K562 (cell line): ENCODE measurements at regions not wholly inside any gene's neighbourhood (a gene's known extent, or its start where the extent isn't known, plus 50 kb on each side); places are given as distances from the start of the nearest gene placed in this dataset.

Experiments
- ARNT ChIP-seq, 2 experiments: fragments of 450-650 bp; IDR thresholded peaks; 2 replicates each; pipeline ENCODE4 v1.6.1; 2016; ENCODE audit warnings: mild to moderate bottlenecking in 1 of 2
- BRD4 ChIP-seq: fragments of 200-600 bp; sonication (generic); IDR thresholded peaks from 2 replicates; pipeline ENCODE4 v1.6.1; 2017; ENCODE audit warnings: inconsistent platforms
- CBX3 ChIP-seq, 2 experiments: IDR thresholded peaks; 1 replicate in 1 of 2; 2 replicates in 1 of 2; pipeline ENCODE4 v1.6.1; 2012; ENCODE audit warnings: inconsistent platforms in 2 of 2, low read length in 2 of 2, borderline replicate concordance in 1 of 2, control low read depth in 1 of 2
- CTBP1 ChIP-seq: fragments of 450-650 bp; IDR thresholded peaks from 2 replicates; pipeline ENCODE4 v1.6.1; 2016; ENCODE audit warnings: borderline replicate concordance
- EHMT2 ChIP-seq: fragments of 450-650 bp; IDR thresholded peaks from 2 replicates; pipeline ENCODE4 v1.6.1; 2018; ENCODE audit warnings: antibody characterized with exemption
- ETV1 ChIP-seq: fragments of 450-650 bp; conservative IDR thresholded peaks from 2 replicates; pipeline ENCODE4 v1.6.1; 2016; ENCODE audit warnings: missing genetic modification characterization, control low read depth, low read depth, missing compliant biosample characterization
- HNRNPH1 ChIP-seq: fragments of 200-400 bp; formaldehyde crosslinking; optimal IDR thresholded peaks from 2 replicates; pipeline ENCODE3; 2017; ENCODE audit warnings: low read depth, mild to moderate bottlenecking, low read length, moderate library complexity
- HNRNPL ChIP-seq: fragments of 200-400 bp; formaldehyde crosslinking; IDR thresholded peaks from 2 replicates; pipeline ENCODE4 v1.6.1; 2017; ENCODE audit warnings: low read depth, mild to moderate bottlenecking, low read length
- MAX ChIP-seq: sonication (generic); formaldehyde crosslinking; IDR thresholded peaks from 2 replicates; pipeline ENCODE4 v1.9.0; 2022; ENCODE audit warnings: mild to moderate bottlenecking, missing genetic modification reagents
- PHF21A ChIP-seq: fragments of 450-650 bp; IDR thresholded peaks from 2 replicates; pipeline ENCODE4 v1.6.1; 2017; ENCODE audit warnings: low read depth, borderline replicate concordance
- POLR3A ChIP-seq: IDR thresholded peaks from 2 replicates; pipeline ENCODE4 v1.6.1; 2011; ENCODE audit warnings: borderline replicate concordance, mild to moderate bottlenecking, moderate library complexity; ENCODE audit not compliant: insufficient read length, insufficient read depth; ENCODE audit errors: extremely low read depth
- RCOR1 ChIP-seq, 2 experiments: IDR thresholded peaks; 2 replicates each; pipeline ENCODE4 v1.6.1; 2012; ENCODE audit warnings: low read depth in 2 of 2, low read length in 2 of 2, borderline replicate concordance in 1 of 2, improper control_type of control experiment in 1 of 2
- SP2 ChIP-seq: IDR thresholded peaks from 2 replicates; pipeline ENCODE4 v1.6.1; 2011; ENCODE audit warnings: mild to moderate bottlenecking, low read depth, low read length, moderate library complexity; ENCODE audit not compliant: poor library complexity, severe bottlenecking; ENCODE audit errors: extremely low read depth
- ZFP36 ChIP-seq: fragments of 150-350 bp; IDR thresholded peaks from 2 replicates; pipeline ENCODE4 v1.6.1; 2018; ENCODE audit warnings: low read length, low read depth; ENCODE audit not compliant: partially characterized antibody
- ZNF316 ChIP-seq: fragments of 450-650 bp; IDR thresholded peaks from 2 replicates; pipeline ENCODE4 v1.6.1; 2016
- ZNF398 ChIP-seq: fragments of 250-450 bp; sonication (Bioruptor Pico); IDR thresholded peaks from 2 replicates; pipeline ENCODE4 v1.8.0; 2021; ENCODE audit warnings: moderate library complexity, mild to moderate bottlenecking, inconsistent platforms
- ZNF75A ChIP-seq: fragments of 450-650 bp; formaldehyde crosslinking; IDR thresholded peaks from 2 replicates; pipeline ENCODE4 v1.4.0; 2020; ENCODE audit warnings: mild to moderate bottlenecking
- ZZZ3 ChIP-seq: fragments of 450-650 bp; IDR thresholded peaks from 2 replicates; pipeline ENCODE4 v1.6.1; 2016; ENCODE audit warnings: antibody characterized with exemption, mild to moderate bottlenecking, moderate library complexity
- TF ChIP-seq, protein P1 (sequence below): sonication (generic); formaldehyde crosslinking; IDR thresholded peaks from 2 replicates; pipeline ENCODE4 v1.8.1; 2022; ENCODE audit warnings: missing genetic modification reagents
- TF ChIP-seq, protein P2 (sequence below): sonication (generic); formaldehyde crosslinking; IDR thresholded peaks from 2 replicates; pipeline ENCODE4 v1.8.0; 2022; ENCODE audit warnings: mild to moderate bottlenecking, missing genetic modification reagents

DNA sequence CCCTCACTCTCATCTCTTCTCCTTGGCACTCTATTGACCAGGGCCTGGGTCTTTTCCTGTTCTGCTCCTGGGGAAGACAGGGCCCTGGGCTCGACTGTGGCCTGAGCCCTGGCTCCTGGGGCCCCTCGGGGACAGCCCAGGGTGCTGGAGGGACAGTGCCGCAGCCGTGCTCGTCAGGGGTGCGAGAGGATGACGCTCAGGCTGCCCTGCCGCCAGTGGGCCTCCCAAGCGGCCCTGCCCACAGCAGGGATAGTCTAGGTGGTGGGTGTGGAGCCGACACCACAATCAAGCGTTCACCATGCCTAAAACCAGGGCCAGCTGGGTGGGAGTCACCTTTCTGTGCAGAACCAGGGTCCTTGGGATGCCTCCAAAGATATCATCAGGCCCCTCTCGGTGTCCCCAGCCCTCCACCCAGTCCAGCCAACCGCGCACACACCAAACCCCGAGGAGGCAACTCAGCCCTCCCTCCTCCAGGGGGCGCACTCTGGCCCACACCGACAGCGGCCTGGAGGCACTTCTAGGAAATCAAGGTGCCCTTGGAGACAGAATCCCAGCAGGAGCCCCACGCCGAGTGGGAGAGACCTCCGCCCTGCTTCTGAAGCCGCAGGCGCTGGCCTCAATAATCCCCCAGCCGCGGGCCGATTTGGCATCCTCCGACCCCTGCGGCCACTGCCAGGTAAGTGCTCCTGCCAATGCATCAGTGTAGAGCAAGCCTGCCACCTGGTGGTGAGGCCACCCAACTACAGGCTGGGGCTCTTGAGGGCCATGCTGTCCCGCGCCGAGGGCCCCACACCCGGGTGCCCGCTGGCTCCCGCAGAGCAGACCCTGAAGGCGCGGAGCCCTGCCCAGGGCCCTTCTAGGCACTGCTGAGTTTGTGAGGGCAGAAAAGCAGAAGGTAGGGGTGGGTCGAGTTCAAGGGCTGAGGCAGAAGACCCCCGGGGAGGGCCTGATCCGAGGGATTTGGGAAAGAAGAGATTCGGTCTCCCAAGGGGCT lies 496.4 kb downstream of the BUD13 start (continued):
- TF ChIP-seq, protein P1, sequence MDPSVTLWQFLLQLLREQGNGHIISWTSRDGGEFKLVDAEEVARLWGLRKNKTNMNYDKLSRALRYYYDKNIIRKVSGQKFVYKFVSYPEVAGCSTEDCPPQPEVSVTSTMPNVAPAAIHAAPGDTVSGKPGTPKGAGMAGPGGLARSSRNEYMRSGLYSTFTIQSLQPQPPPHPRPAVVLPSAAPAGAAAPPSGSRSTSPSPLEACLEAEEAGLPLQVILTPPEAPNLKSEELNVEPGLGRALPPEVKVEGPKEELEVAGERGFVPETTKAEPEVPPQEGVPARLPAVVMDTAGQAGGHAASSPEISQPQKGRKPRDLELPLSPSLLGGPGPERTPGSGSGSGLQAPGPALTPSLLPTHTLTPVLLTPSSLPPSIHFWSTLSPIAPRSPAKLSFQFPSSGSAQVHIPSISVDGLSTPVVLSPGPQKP (CRISPR knock-in tag), result no peak
- no peak for TF ChIP-seq POLR3A
- TF ChIP-seq MAX (CRISPR knock-in tag), result no peak
- TF ChIP-seq, protein P2, sequence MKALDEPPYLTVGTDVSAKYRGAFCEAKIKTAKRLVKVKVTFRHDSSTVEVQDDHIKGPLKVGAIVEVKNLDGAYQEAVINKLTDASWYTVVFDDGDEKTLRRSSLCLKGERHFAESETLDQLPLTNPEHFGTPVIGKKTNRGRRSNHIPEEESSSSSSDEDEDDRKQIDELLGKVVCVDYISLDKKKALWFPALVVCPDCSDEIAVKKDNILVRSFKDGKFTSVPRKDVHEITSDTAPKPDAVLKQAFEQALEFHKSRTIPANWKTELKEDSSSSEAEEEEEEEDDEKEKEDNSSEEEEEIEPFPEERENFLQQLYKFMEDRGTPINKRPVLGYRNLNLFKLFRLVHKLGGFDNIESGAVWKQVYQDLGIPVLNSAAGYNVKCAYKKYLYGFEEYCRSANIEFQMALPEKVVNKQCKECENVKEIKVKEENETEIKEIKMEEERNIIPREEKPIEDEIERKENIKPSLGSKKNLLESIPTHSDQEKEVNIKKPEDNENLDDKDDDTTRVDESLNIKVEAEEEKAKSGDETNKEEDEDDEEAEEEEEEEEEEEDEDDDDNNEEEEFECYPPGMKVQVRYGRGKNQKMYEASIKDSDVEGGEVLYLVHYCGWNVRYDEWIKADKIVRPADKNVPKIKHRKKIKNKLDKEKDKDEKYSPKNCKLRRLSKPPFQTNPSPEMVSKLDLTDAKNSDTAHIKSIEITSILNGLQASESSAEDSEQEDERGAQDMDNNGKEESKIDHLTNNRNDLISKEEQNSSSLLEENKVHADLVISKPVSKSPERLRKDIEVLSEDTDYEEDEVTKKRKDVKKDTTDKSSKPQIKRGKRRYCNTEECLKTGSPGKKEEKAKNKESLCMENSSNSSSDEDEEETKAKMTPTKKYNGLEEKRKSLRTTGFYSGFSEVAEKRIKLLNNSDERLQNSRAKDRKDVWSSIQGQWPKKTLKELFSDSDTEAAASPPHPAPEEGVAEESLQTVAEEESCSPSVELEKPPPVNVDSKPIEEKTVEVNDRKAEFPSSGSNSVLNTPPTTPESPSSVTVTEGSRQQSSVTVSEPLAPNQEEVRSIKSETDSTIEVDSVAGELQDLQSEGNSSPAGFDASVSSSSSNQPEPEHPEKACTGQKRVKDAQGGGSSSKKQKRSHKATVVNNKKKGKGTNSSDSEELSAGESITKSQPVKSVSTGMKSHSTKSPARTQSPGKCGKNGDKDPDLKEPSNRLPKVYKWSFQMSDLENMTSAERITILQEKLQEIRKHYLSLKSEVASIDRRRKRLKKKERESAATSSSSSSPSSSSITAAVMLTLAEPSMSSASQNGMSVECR (CRISPR knock-in tag), result no peak
- peak in 1 of 2 experiments; percentile 68; a peak in 1 of 4 replicates for TF ChIP-seq ARNT (IDR thresholded peaks at IDR 0.05)
- peak; percentile 72; the same call in 1 of the 2 replicates for TF ChIP-seq CTBP1
- TF ChIP-seq RCOR1 (IDR thresholded peaks at IDR 0.05; ENCODE audit: borderline replicate concordance in 1 of 2, low read depth in 2 of 2, low read length in 2 of 2), result 0 out of 4 replicates have a peak, but pooled peaks of 1 of the 2 experiments have one; percentile 34
- no peak for TF ChIP-seq HNRNPH1
- TF ChIP-seq ETV1 (tag), result no peak
- TF ChIP-seq SP2, result peak; percentile 78
- TF ChIP-seq ZNF316, result no peak
- TF ChIP-seq HNRNPL, result no peak
- TF ChIP-seq ZZZ3, result peak; percentile 90
- peak; percentile 64; the same call in 1 of the 2 replicates for TF ChIP-seq EHMT2
- TF ChIP-seq ZNF398, result no peak
- TF ChIP-seq BRD4, result no peak
- TF ChIP-seq CBX3 (IDR thresholded peaks at IDR 0.05; ENCODE audit: borderline replicate concordance in 1 of 2, low read length in 2 of 2), result peak in 1 of 2 experiments; percentile 72; a peak in 2 of 3 replicates
- no peak for TF ChIP-seq ZNF75A (CRISPR knock-in tag)
- no peak for TF ChIP-seq ZFP36
- no peak for TF ChIP-seq PHF21A
